PC-9 (cell line): ENCODE measurements at regions not wholly inside any gene's neighbourhood (a gene's known extent, or its start where the extent isn't known, plus 50 kb on each side); places are given as distances from the start of the nearest gene placed in this dataset.

Experiments used
- CTCF ChIP-seq: fragments of 200-600 bp; sonication (generic); conservative IDR thresholded peaks from 2 replicates; pipeline ENCODE4 v1.6.1; 2017; ENCODE audit warnings: mixed run types, antibody characterized with exemption, mild to moderate bottlenecking, moderate library complexity
- EZH2 ChIP-seq: fragments of 200-600 bp; sonication (generic); IDR thresholded peaks from 2 replicates; pipeline ENCODE4 v1.8.0; 2017; ENCODE audit warnings: antibody characterized with exemption, low read depth

- no peak for TF ChIP-seq CTCF
- no peak for TF ChIP-seq EZH2
These were observed 635.6 kb downstream of the TRAM1L1 start for GRCh38 chr4:116449764-116450163.
